Amygdala (tissue), 56 donors: ENCODE measurements at regions not wholly inside any gene's neighbourhood (a gene's known extent, or its start where the extent isn't known, plus 50 kb on each side); places are given as distances from the start of the nearest gene placed in this dataset.
"Not testable (repeated sequence)": the region's sequence is repeated elsewhere in the genome, so short reads cannot be mapped to it uniquely, and the experiment has no call there.

ENCODE experiments used
- DNase-seq, 56 donors: peaks; one replicate each; lab custom pipeline; 2025; lab: John Stamatoyannopoulos, UW

GRCh38 chr10:21463436-21463835 is 62.0 kb downstream of the SKIDA1 start:
- DNase-seq, result no peak

- DNase-seq, result no peak
Measured at GRCh38 chr10:21458126-21458871, 67.2 kb downstream of the SKIDA1 start.

GRCh38 chr10:21456160-21456559 is 69.3 kb downstream of the SKIDA1 start:
- no peak for DNase-seq

GRCh38 chr10:21452203-21452602 is 73.3 kb downstream of the SKIDA1 start:
- DNase-seq, result no peak

- DNase-seq, result no peak
Measured at GRCh38 chr10:21449288-21449966, 76.1 kb downstream of the SKIDA1 start.

DNA sequence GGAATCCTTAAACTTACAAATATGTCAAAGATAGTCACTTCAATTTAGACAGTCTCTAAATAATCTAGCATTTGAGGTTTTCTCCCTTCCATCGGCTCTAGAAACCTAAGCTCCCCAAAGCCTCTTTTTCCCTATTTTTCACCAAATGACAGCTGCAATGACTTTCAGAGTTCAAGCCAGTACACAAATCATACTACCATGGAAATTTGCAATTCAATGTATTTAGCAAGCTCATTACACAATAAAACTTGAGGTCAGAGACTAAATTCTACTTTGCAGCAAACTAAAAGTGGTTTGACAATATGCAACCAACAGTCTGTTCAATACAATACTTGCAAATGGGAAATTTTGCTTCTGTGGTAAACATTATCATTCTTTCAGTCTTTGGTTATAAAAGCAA is 80.3 kb downstream of the SKIDA1 start:
- no peak for DNase-seq

GRCh38 chr10:21441625-21442024 is 83.9 kb downstream of the SKIDA1 start:
- no peak for DNase-seq

DNA sequence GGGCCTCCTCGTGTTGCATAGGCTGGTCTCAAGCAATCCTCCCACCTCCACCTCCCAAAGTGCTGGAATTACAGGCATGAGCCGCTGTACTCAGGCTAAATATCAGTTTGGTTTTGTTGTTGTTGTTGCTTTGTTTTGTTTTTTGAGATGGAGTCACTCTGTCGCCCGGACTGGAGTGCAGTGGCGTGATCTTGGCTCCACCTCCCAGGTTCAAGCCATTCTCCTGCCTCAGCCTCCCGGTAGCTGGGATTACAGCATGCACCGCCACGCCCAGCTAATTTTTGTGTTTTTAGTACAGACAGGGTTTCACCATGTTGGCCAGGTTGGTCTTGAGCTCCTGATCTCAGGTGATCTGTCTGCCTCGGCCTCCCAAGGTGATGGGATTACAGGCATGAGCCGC is 86.6 kb downstream of the SKIDA1 start:
- not testable (repeated sequence) for DNase-seq

DNA sequence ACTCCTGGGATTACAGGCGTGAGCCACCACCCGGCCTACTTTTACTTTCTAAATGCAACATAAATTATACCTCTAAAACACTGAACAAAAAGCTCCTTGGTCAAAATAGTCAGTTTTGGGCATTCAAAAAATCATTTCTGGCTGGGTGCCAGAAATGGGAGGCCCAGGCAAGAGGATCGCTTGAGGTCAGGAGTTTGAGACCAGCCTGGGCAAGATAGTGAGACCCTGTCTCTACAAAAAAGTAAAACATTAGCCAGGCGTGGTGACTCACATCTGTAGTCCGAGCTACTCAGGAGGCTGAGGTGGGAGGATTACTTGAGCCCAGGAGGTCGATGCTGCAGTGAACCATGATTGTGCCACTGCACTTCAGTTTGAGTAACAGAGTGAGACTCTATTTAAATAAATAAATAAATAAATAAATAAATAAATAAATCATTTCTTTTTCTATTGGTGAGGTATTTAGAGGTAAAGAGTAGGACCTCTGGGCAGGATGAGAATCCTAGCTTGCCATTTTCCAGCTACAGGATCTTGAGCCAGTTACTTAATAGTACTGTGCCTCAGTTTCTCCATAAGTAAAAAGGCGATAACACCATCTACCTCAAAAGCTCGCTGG is 87.6 kb downstream of the SKIDA1 start:
- DNase-seq, result no peak

DNA sequence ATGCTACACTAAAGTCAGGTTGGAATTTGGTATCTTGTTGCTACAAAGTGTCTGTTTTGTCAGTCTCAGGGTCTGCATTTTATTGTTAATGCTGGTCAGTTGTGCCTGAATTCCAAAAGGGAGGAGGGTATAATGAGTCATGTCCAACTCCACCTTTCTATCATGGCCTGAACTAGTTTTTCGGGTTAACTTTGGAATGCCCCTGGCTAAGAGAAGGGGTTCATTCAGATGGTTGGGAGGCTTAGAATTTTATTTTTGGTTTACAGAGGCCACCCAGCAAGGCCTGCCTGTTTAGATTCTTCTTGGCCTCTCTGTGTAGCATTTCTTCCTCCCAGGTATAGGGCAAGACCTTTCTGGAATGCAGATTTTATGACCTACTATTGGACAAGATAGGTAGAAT is 93.2 kb downstream of the SKIDA1 start:
- DNase-seq, result no peak

DNA sequence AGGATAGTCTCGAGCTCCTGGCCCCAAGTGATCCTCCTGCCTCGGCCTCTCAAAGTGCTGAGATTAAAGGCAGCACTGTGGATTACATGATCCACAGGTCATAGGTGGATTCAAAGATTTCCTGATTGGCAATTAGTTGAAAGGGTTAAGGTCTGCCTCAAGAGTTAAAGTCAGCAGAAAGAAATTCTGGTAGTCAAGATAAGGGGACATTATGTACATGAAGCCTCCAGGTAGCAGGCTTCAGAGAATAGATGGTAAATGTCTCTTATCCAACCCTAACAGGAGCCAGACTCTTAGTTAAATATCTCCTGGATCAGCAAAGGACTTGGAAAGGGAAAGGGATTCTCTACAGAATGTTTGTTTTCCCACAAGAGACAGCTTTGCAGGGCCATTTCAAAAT is 93.7 kb downstream of the SKIDA1 start:
- no peak for DNase-seq

DNA sequence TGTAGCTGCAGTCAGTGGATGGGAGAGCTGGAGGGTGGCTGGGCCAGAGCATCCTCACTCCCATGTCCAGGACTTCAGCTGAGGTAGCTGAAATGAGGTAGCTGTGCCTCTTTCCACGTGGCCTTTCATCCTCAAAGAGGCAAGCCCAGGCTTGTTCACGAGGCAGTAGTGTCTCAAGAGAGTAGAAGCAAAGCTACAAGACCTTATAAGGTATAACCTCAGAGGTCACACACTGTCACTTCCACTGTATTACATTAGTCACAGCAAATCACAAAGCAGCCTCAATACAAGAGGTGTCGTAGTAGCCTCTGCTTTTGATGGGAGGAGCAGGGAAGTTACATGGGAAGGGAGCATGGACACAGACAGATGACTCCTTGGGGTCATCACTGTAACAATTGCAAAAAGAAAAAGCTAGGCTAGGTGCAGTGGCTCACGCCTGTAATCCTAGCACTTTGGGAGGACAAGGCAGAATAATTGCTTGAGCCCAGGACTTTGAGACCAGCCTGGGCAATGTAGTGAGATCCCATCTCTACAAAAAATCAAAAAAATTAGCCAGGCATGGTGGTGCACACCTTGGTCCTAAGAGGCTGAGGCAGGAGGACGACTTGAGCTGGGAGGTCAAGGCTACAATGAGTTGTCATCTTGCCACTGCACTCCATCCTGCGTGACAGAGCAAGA is 97.5 kb downstream of the SKIDA1 start:
- no peak for DNase-seq

- no peak for DNase-seq
Measured at GRCh38 chr10:21424459-21424861, 101.0 kb downstream of the SKIDA1 start.

DNA sequence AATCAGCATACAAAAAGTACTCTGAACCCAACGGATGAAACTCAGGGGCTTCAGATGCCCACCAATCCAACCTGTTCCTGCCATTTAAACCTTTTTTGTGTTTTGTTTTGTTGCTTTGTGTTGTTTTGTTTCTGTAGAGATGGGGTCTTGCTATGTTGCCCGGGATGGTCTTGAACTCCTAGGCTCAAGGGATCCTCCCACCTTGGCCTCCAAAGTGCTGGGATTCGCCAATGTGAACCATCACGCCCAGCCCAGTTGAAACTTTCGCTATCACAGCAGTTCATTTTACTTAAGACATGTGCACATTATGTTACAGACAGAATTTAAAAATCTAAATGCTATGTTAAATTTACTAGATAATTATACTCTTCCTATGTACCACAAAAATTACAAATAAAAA is 101.6 kb downstream of the SKIDA1 start:
- DNase-seq, result no peak

- DNase-seq, result no peak
Measured at GRCh38 chr10:21423338-21423737, 102.1 kb downstream of the SKIDA1 start.

DNA sequence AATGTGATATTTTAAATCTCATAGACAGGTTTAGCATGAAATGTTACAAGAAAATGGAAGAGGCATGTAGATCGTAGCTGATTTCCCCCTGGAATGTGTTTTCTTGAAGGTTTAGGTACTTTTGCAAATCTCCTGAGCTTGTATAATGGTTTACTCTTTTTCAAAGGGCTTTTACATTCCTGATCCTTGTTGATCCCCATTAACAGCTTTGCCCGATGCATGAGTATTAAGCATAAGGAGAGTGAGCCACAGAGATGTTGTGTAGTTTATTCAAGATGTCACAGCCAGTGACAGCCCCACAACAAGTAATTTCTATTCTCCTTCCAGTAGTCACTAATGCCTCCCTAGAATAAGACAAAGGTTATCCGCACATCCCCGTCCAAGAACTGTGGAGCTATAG is 103.7 kb downstream of the SKIDA1 start:
- DNase-seq, result no peak

GRCh38 chr10:21421016-21421415 is 104.5 kb downstream of the SKIDA1 start:
- no peak for DNase-seq

GRCh38 chr10:21418981-21419576 is 106.4 kb downstream of the SKIDA1 start:
- not testable (repeated sequence) for DNase-seq

DNA sequence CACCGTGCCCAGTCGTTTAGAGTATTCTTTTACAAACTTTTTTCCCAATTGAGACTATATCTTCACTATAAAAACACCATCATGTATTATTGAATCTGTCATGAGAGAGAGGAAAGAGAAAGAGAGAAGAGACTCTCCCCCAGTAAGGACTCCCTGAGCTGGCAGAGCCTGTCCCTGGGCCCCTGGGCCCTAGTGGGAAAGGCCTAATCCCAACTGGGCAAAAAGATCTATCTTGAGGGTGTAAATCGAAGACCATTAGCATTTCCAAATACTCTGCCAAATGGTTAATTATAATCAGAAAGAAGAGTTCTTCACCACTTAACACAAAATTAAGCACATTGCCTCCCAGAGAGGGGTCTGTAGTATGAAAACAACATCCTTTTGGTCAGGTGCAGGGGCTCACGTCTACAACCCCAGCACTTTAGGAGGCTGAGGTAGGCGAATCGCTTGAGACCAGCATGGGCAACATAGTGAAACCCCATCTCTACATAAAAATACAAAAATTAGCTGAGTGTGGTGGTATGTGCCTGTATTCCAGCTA is 108.2 kb downstream of the SKIDA1 start:
- DNase-seq, result no peak

GRCh38 chr10:21413680-21414079 is 111.8 kb downstream of the SKIDA1 start:
- DNase-seq, result no peak

- DNase-seq, result no peak
Measured at GRCh38 chr10:21413268-21413667, 112.2 kb downstream of the SKIDA1 start.
